Endothelial cell of umbilical vein (primary cell): ENCODE measurements at regions not wholly inside any gene's neighbourhood (a gene's known extent, or its start where the extent isn't known, plus 50 kb on each side); places are given as distances from the start of the nearest gene placed in this dataset.

Source experiments
- BruUV-seq: library from RNA; stranded (reverse); fragments of 400-500 nt; replicated peaks from 2 replicates; lab custom pipeline; 2021; lab: Mats Ljungman, UMichigan
- CTCF ChIA-PET: fragments of 300-600, 350-600 bp; sonication (Branson Sonifier 250); formaldehyde crosslinking; loops from one replicate; lab custom pipeline; 2021; ENCODE audit warnings: antibody characterized with exemption, inconsistent platforms; lab: Charles Lee
- POLR2A ChIA-PET: fragments of 300-600, 350-600 bp; sonication (Branson Sonifier 250); formaldehyde crosslinking; loops from one replicate; lab custom pipeline; 2021; ENCODE audit warnings: antibody characterized with exemption, inconsistent platforms; lab: Charles Lee
- DNase-seq: peaks from one replicate; pipeline ENCODE4 v3.0.0-alpha.2; 2011; ENCODE audit warnings: low read depth, low spot score
- FAIRE-seq: peaks from 2 replicates; lab custom pipeline; 2011; peaks lifted over from hg19 to GRCh38; lab: Jason Lieb, UNC
- H2AFZ ChIP-seq: 2 replicates; pipeline ENCODE4 v1.6.0; 2012; ENCODE audit warnings: low read depth, low read length, control low read depth, inconsistent platforms
- H3K27ac ChIP-seq: 2 replicates; pipeline ENCODE4 v1.5.1; 2011; ENCODE audit warnings: low read depth, mild to moderate bottlenecking, control low read depth, low read length, moderate library complexity; ENCODE audit not compliant: insufficient read depth
- H3K27me3 ChIP-seq, 2 experiments: 2 replicates each; pipeline versions ENCODE4 v1.6.0 to v1.6.1; 2011; ENCODE audit warnings: low read length in 2 of 2, mixed read lengths in 1 of 2; ENCODE audit not compliant: control insufficient read depth in 2 of 2, insufficient read depth in 2 of 2
- H3K36me3 ChIP-seq, 2 experiments: 2 replicates in 1 of 2; 3 replicates in 1 of 2; pipeline ENCODE4 v1.5.1; 2011; ENCODE audit warnings: low read length in 2 of 2, mild to moderate bottlenecking in 1 of 2, moderate library complexity in 1 of 2; ENCODE audit not compliant: control insufficient read depth in 2 of 2, insufficient read depth in 2 of 2; ENCODE audit errors: extremely low read depth in 1 of 2
- H3K4me1 ChIP-seq: 3 replicates; pipeline ENCODE4 v1.5.1; 2011; ENCODE audit warnings: mild to moderate bottlenecking, low read length; ENCODE audit not compliant: control insufficient read depth, insufficient read depth; ENCODE audit errors: extremely low read depth
- H3K4me2 ChIP-seq: 2 replicates; pipeline ENCODE4 v1.6.1; 2011; ENCODE audit warnings: low read length, control low read depth, mixed read lengths; ENCODE audit not compliant: insufficient read depth
- H3K4me3 ChIP-seq, 3 experiments: fragments of 200-600 bp in 1 of 3; sonication (generic), shearing (Covaris generic) in 1 of 3; replicated peaks in 1 of 3; 2 replicates each; pipeline ENCODE4 v1.5.1; 2011 to 2016; ENCODE audit warnings: control low read depth in 3 of 3, low read length in 3 of 3, mild to moderate bottlenecking in 2 of 3, inconsistent platforms in 1 of 3, low read depth in 1 of 3, moderate library complexity in 1 of 3; ENCODE audit not compliant: insufficient read depth in 1 of 3
- H3K79me2 ChIP-seq: 2 replicates; pipeline ENCODE4 v1.6.0; 2012; ENCODE audit warnings: low read length, inconsistent platforms; ENCODE audit not compliant: control insufficient read depth, insufficient read depth
- H3K9ac ChIP-seq: replicated peaks from 2 replicates; pipeline ENCODE3; 2011; ENCODE audit warnings: low read length, control low read depth; ENCODE audit not compliant: insufficient read depth; ENCODE audit errors: extremely low read depth
- H3K9me1 ChIP-seq: replicated peaks from 3 replicates; pipeline ENCODE4 v1.6.0; 2011; ENCODE audit warnings: mild to moderate bottlenecking, low read length; ENCODE audit not compliant: control insufficient read depth, insufficient read depth; ENCODE audit errors: extremely low read depth
- H3K9me3 ChIP-seq: replicated peaks from 2 replicates; pipeline ENCODE4 v1.5.1; 2012; ENCODE audit warnings: low read length, inconsistent platforms; ENCODE audit not compliant: control insufficient read depth, insufficient read depth
- H4K20me1 ChIP-seq: replicated peaks from 2 replicates; pipeline ENCODE3; 2011; ENCODE audit warnings: mild to moderate bottlenecking, low read length; ENCODE audit not compliant: control insufficient read depth, insufficient read depth; ENCODE audit errors: extremely low read depth
- EZH2 ChIP-seq: IDR thresholded peaks from 2 replicates; pipeline ENCODE4 v1.6.1; 2012; ENCODE audit warnings: borderline replicate concordance, low read depth, mild to moderate bottlenecking, moderate library complexity, low read length, inconsistent platforms; ENCODE audit not compliant: severe bottlenecking
- FOS ChIP-seq: IDR thresholded peaks from 2 replicates; pipeline ENCODE4 v1.6.1; 2011; ENCODE audit warnings: mild to moderate bottlenecking, low read length, moderate library complexity, borderline replicate concordance; ENCODE audit not compliant: insufficient read depth
- GATA2 ChIP-seq: IDR thresholded peaks from 2 replicates; pipeline ENCODE4 v1.7.0; 2011; ENCODE audit warnings: low read depth, mild to moderate bottlenecking, moderate library complexity, mixed read lengths, low read length; ENCODE audit not compliant: insufficient read length, insufficient read depth
- JUN ChIP-seq: IDR thresholded peaks from 2 replicates; pipeline ENCODE4 v1.6.1; 2011; ENCODE audit warnings: borderline replicate concordance, low read depth; ENCODE audit not compliant: insufficient read length, insufficient read depth
- MYC ChIP-seq: IDR thresholded peaks from one replicate; pipeline ENCODE4 v1.6.1; 2011; ENCODE audit warnings: mild to moderate bottlenecking, low read depth, low read length
- POLR2A ChIP-seq: IDR thresholded peaks from 2 replicates; pipeline ENCODE4 v1.6.1; 2012; ENCODE audit warnings: low read depth, mild to moderate bottlenecking, control low read depth, low read length
- POLR2AphosphoS5 ChIP-seq: IDR thresholded peaks from 2 replicates; pipeline ENCODE4 v1.6.1; 2012; ENCODE audit warnings: low read depth, mild to moderate bottlenecking, control low read depth, low read length, moderate library complexity; ENCODE audit not compliant: insufficient read depth
- dilution Hi-C: fragments of 300-500 bp; cut with MboI; formaldehyde crosslinking; loops from one replicate; pipeline ENCODE4 v1.15.0; 2019; ENCODE audit warnings: low sequenced_read_pairs; ENCODE audit not compliant: extremely low pct_ligation_motif_present
- intact Hi-C: fragments of 100-400 bp; cut with micrococcal nuclease; formaldehyde crosslinking; loops from one replicate; pipeline ENCODE4 v1.10.0; 2022
- TF ChIP-seq, protein P1 (sequence below): IDR thresholded peaks from 2 replicates; pipeline ENCODE4 v1.6.1; 2011; ENCODE audit not compliant: insufficient read depth, insufficient read length
- TF ChIP-seq, protein P2 (sequence below), 2 donors: IDR thresholded peaks; 1 replicate in 1 of 2; 2 replicates in 1 of 2; pipeline ENCODE4 v1.5.1; 2011; ENCODE audit warnings: low read length in 2 of 2, mild to moderate bottlenecking in 2 of 2, moderate library complexity in 2 of 2, control low read depth in 1 of 2, inconsistent platforms in 1 of 2, low read depth in 1 of 2; ENCODE audit not compliant: insufficient read depth in 1 of 2; ENCODE audit errors: extremely low read depth in 1 of 2

GRCh38 chr12:62166525-62166924, 93.7 kb upstream of the USP15 start:
- ChIA-PET CTCF (interaction anchor here (0.6 kb wide), 1 partner anchor 44 kb away, joined by 3 read pairs; no protein-coding TSS in a partner anchor), POLR2A (no interaction called here)
- Histone ChIP-seq H2AFZ (no peak overlapping the region), H3K4me1 (no peaks in the 10 kb centered on the region), H3K79me2 (no peaks in the 10 kb centered on the region), H3K9me3 (no peaks in the 10 kb centered on the region), H3K27me3 (no peaks in the 10 kb centered on the region), H3K9me1 (no peaks in the 10 kb centered on the region), H3K4me3 (no peak overlapping the region), H3K36me3 (no peaks in the 10 kb centered on the region), H4K20me1 (no peaks in the 10 kb centered on the region), H3K4me2 (no peak overlapping the region), H3K27ac (no peak overlapping the region), H3K9ac (no peak overlapping the region)
- no TSS peak for BruUV-seq
- DNase-seq (no peak), FAIRE-seq (no peak)
- TF ChIP-seq FOS, result no peak
- no peak for TF ChIP-seq POLR2AphosphoS5
- TF ChIP-seq, protein P1, sequence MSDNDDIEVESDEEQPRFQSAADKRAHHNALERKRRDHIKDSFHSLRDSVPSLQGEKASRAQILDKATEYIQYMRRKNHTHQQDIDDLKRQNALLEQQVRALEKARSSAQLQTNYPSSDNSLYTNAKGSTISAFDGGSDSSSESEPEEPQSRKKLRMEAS, result no peak
- no peak for TF ChIP-seq GATA2
- TF ChIP-seq, protein P2, sequence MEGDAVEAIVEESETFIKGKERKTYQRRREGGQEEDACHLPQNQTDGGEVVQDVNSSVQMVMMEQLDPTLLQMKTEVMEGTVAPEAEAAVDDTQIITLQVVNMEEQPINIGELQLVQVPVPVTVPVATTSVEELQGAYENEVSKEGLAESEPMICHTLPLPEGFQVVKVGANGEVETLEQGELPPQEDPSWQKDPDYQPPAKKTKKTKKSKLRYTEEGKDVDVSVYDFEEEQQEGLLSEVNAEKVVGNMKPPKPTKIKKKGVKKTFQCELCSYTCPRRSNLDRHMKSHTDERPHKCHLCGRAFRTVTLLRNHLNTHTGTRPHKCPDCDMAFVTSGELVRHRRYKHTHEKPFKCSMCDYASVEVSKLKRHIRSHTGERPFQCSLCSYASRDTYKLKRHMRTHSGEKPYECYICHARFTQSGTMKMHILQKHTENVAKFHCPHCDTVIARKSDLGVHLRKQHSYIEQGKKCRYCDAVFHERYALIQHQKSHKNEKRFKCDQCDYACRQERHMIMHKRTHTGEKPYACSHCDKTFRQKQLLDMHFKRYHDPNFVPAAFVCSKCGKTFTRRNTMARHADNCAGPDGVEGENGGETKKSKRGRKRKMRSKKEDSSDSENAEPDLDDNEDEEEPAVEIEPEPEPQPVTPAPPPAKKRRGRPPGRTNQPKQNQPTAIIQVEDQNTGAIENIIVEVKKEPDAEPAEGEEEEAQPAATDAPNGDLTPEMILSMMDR (IDR thresholded peaks at IDR 0.05; ENCODE audit: extremely low read depth in 1 of 2, insufficient read depth in 1 of 2, low read depth in 1 of 2, low read length in 2 of 2), result no peak
- TF ChIP-seq POLR2A, result no peak
- TF ChIP-seq JUN, result no peak
- no peak for TF ChIP-seq EZH2
- no peak for TF ChIP-seq MYC
- intact Hi-C loops (no loop called here), dilution Hi-C loops (no loop called here)
